Body of pancreas (tissue), 4 donors: ENCODE measurements at regions not wholly inside any gene's neighbourhood (a gene's known extent, or its start where the extent isn't known, plus 50 kb on each side); places are given as distances from the start of the nearest gene placed in this dataset.
A peak's percentile ranks its signal among the peaks of the same experiment; 100 is the strongest.
"Not testable (repeated sequence)": the region's sequence is repeated elsewhere in the genome, so short reads cannot be mapped to it uniquely, and the experiment has no call there.

Experiments used
- ATAC-seq: fragments of 150-250 bp; one replicate; pipeline ENCODE4 v1.9.1; 2016
- DNase-seq, 4 donors: peaks; one replicate each; pipeline ENCODE4 v3.0.0-alpha.2; 2019
- H3K27ac ChIP-seq, 4 donors: fragments of 200-600 bp; sonication (generic); 1 replicate in 3 of 4; 2 replicates in 1 of 4; pipeline versions ENCODE4 v1.5.1 to v1.6.1; 2016 to 2019; ENCODE audit warnings: mild to moderate bottlenecking in 1 of 4, mixed read lengths in 1 of 4, moderate library complexity in 1 of 4
- H3K27me3 ChIP-seq, 2 donors: fragments of 200-600 bp; sonication (generic); one replicate each; pipeline ENCODE4 v1.6.0; 2016; ENCODE audit warnings: mild to moderate bottlenecking in 1 of 2
- H3K36me3 ChIP-seq, 2 donors: fragments of 200-600 bp; sonication (generic); replicated peaks in 1 of 2; 2 replicates each; pipeline ENCODE4 v1.5.1; 2016; ENCODE audit warnings: low read depth in 2 of 2; ENCODE audit not compliant: insufficient read depth in 1 of 2
- H3K4me1 ChIP-seq: fragments of 200-600 bp; sonication (generic); one replicate; pipeline ENCODE4 v1.6.0; 2016
- H3K4me3 ChIP-seq, 2 donors: fragments of 200-600 bp; sonication (generic); 1 replicate in 1 of 2; 2 replicates in 1 of 2; pipeline ENCODE4 v1.5.1; 2016 to 2019
- H3K9me3 ChIP-seq, 3 donors: fragments of 200-600 bp; sonication (generic); 1 replicate in 2 of 3; 2 replicates in 1 of 3; pipeline ENCODE4 v1.5.1; 2016
- POLR2A ChIP-seq, 3 donors: fragments of 450-650 bp; IDR thresholded peaks; one replicate each; pipeline ENCODE4 v1.6.1; 2016; ENCODE audit warnings: antibody characterized with exemption in 3 of 3, mild to moderate bottlenecking in 2 of 3
- WGBS, 2 donors: methylation state at CpG; one replicate each; pipeline ENCODE4 v1.1.5; 2017; 5-methylcytosine and 5-hydroxymethylcytosine counted together
- intact Hi-C: fragments of 100-400 bp; cut with DNase I; formaldehyde crosslinking; loops from one replicate; pipeline ENCODE4 v1.15.1; 2023
- TF ChIP-seq, protein P1 (sequence below), 7 experiments: fragments of 450-650 bp in 4 of 7; fragments of 200-600 bp in 3 of 7; sonication (generic) in 3 of 7; IDR thresholded peaks; one replicate each; pipeline ENCODE4 v1.5.1; 2016 to 2019; ENCODE audit warnings: antibody characterized with exemption in 7 of 7

DNA sequence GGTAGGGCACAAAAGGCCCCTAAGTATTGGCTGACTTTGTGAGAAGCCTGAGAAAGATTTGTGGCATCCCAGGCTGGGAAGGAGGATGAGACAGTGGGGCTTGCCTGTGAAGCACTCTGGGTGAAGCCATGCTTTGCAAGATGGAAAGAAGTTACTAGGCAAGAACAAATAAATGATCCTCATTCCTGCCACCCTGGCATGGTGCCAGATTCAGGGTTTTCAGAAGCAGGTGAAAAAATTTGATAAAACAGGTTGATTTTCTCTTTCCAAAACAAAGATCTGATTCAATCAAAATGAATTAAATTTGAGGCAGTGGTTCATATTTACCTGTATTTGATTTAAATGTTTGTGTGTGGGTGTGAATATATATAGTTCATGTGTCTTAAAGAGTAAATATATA is 386.9 kb upstream of the PROX1 start:
- Histone ChIP-seq H3K9me3 (no peaks in the 10 kb centered on the region), H3K36me3 (no peaks in the 10 kb centered on the region), H3K4me3 (no peak overlapping the region), H3K27ac (no peak overlapping the region), H3K27me3 (no peaks in the 10 kb centered on the region), H3K4me1 (peaks cover 13% of the 10 kb centered on the region)
- no peak for ATAC-seq
- intact Hi-C loops = no loop called here
- DNase-seq = peak in 1 of 4 donors; percentile 12
- TF ChIP-seq POLR2A (IDR thresholded peaks at IDR 0.05) = no peak
- TF ChIP-seq, protein P1, sequence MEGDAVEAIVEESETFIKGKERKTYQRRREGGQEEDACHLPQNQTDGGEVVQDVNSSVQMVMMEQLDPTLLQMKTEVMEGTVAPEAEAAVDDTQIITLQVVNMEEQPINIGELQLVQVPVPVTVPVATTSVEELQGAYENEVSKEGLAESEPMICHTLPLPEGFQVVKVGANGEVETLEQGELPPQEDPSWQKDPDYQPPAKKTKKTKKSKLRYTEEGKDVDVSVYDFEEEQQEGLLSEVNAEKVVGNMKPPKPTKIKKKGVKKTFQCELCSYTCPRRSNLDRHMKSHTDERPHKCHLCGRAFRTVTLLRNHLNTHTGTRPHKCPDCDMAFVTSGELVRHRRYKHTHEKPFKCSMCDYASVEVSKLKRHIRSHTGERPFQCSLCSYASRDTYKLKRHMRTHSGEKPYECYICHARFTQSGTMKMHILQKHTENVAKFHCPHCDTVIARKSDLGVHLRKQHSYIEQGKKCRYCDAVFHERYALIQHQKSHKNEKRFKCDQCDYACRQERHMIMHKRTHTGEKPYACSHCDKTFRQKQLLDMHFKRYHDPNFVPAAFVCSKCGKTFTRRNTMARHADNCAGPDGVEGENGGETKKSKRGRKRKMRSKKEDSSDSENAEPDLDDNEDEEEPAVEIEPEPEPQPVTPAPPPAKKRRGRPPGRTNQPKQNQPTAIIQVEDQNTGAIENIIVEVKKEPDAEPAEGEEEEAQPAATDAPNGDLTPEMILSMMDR (IDR thresholded peaks at IDR 0.05) = no peak

DNA sequence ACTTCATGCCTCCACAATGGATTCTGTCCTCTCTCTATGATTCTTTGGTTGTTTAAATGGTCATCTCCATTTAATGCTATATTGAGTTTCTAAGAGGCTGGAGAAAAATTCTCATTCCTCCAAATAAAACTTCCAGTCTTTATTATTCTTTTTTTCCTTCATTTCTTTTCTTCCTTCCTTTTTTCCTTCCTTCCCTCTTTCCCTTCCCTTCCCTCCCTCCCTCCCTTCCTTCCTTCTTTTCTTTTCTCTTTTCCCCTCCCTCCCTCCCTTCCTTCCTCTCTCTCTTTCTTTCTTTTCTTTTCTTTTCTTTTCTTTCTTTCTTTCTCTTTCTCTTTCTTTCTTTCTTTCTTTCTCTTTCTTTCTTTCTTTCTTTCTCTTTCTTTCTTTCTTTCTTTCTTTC is 386.1 kb upstream of the PROX1 start:
- H3K4me3 ChIP-seq, H3K27ac ChIP-seq, H3K27me3 ChIP-seq, H3K36me3 ChIP-seq, ATAC-seq, DNase-seq, H3K9me3 ChIP-seq, intact Hi-C loops: not testable (repeated sequence)
- peaks cover 13% of the 10 kb centered on the region for H3K4me1 ChIP-seq

DNA sequence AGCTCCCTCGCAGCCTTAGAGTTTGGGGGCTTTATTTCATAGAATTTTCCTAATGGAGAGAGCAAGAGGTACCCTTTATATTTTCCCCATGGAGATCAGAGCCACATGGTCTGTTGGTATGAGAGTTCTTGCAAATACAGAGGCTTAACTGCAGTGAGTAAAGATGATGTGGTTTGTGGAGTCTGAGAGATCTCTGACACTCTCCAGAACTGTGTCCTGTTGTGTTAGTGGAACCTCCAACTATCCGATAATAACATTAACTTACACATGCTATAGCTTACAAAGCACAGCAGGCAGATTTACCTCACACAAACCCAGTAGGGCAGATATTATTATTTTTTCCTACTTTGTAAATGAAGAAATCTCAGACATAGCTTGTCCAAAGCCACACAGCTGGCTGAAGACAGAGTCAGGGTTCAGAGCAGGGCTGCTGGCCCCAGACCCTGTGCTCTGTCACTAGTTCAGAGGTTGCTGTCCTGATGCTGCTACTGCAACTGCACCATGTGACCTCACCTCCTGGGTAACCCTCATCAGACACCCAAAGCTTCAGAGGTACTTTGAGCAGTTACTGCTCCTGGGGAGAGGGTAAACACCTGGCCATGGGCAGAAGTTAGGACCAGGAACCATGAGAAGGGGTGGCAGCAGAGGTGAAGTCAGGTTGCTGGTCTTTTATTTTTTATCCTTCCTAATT is 384.8 kb upstream of the PROX1 start:
- peaks cover 8% of the 10 kb centered on the region for H3K4me1 ChIP-seq
- H3K9me3 ChIP-seq = no peaks in the 10 kb centered on the region
- no peak overlapping the region for H3K4me3 ChIP-seq
- no peak for DNase-seq
- ATAC-seq = no peak
- TF ChIP-seq, protein P1 (IDR thresholded peaks at IDR 0.05) = no peak
- TF ChIP-seq POLR2A (IDR thresholded peaks at IDR 0.05) = no peak
- H3K36me3 ChIP-seq = no peaks in the 10 kb centered on the region
- no peaks in the 10 kb centered on the region for H3K27me3 ChIP-seq
- intact Hi-C loops = no loop called here
- WGBS, 2 donors = 88 to 90% methylated on average over 2 of the region's 2 CpGs
- no peak overlapping the region for H3K27ac ChIP-seq

GRCh38 chr1:213604477-213604876 is 383.3 kb upstream of the PROX1 start:
- H3K4me3 ChIP-seq = no peak overlapping the region
- TF ChIP-seq, protein P1 (IDR thresholded peaks at IDR 0.05) = no peak
- no peak for TF ChIP-seq POLR2A (IDR thresholded peaks at IDR 0.05)
- intact Hi-C loops = no loop called here

GRCh38 chr1:213605732-213606131 is 382.0 kb upstream of the PROX1 start:
- Histone ChIP-seq H3K36me3 (no peaks in the 10 kb centered on the region), H3K27me3 (no peaks in the 10 kb centered on the region), H3K9me3 (no peaks in the 10 kb centered on the region), H3K4me1 (peaks cover 8% of the 10 kb centered on the region), H3K27ac (no peak overlapping the region), H3K4me3 (no peak overlapping the region)
- DNase-seq (no peak), ATAC-seq (no peak)
- intact Hi-C loops = no loop called here
- TF ChIP-seq, protein P1 (IDR thresholded peaks at IDR 0.05) = no peak
- TF ChIP-seq POLR2A (IDR thresholded peaks at IDR 0.05) = no peak
- 81 to 85% methylated on average over 9 of the region's 9 CpGs for WGBS, 2 donors

More at GRCh38 chr1:213604477-213604876, 383.3 kb upstream of the PROX1 start:
- H3K9me3 ChIP-seq = no peaks in the 10 kb centered on the region
- H3K27ac ChIP-seq = no peak overlapping the region
- peaks cover 8% of the 10 kb centered on the region for H3K4me1 ChIP-seq
- H3K27me3 ChIP-seq = no peaks in the 10 kb centered on the region
- ATAC-seq = no peak
- DNase-seq = no peak
- 85 to 96% methylated on average over 4 of the region's 4 CpGs for WGBS, 2 donors
- H3K36me3 ChIP-seq = no peaks in the 10 kb centered on the region
